ENCODE measurements at regions not wholly inside any gene's neighbourhood (a gene's known extent, or its start where the extent isn't known, plus 50 kb on each side); places are given as distances from the start of the nearest gene placed in this dataset.

- TF ChIP-seq CTCF (IDR thresholded peaks at IDR 0.05) (no peak), EZH2phosphoT487 (IDR thresholded peaks at IDR 0.05) (no peak)
Measured at GRCh38 chr9:80881940-80882339, 807.4 kb downstream of the TLE1 start.

Data from neural progenitor cell (in vitro differentiated cells).